Ovary (tissue), 3 donors: ENCODE measurements at regions not wholly inside any gene's neighbourhood (a gene's known extent, or its start where the extent isn't known, plus 50 kb on each side); places are given as distances from the start of the nearest gene placed in this dataset.

Experiments
- EP300 ChIP-seq: sonication (generic); formaldehyde crosslinking; IDR thresholded peaks from one replicate; pipeline ENCODE4 v1.6.1; 2017; ENCODE audit warnings: antibody characterized with exemption
- TF ChIP-seq, protein P1 (sequence below), 3 donors: fragments of 450-650 bp in 2 of 3; fragments of 200-600 bp in 1 of 3; IDR thresholded peaks; one replicate each; pipeline versions ENCODE4 v1.5.1 to v1.8.0; 2016 to 2022; ENCODE audit warnings: antibody characterized with exemption in 3 of 3, mild to moderate bottlenecking in 1 of 3
- donor health status: DM: no; HTN: no; CAD: no.

DNA sequence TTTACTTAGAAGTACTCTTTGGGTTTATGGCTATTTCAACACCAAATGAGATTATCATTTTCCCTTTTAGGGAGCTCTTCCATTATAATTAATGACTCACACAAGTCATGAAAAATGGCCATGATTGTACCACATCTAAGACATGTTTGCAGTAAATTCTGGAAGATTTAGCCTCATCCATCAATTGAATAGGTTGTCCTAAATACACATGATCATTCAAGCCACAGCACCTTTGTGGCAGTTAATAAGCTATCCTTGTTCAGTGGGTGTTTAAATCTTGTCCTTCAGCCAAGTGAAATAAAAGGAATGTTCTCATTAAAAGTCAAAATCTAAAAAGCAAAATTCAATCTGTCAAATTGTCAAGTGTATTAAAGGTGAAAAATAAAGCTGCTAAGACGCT, 237.5 kb downstream of the ZPLD1 start:
- TF ChIP-seq, protein P1, sequence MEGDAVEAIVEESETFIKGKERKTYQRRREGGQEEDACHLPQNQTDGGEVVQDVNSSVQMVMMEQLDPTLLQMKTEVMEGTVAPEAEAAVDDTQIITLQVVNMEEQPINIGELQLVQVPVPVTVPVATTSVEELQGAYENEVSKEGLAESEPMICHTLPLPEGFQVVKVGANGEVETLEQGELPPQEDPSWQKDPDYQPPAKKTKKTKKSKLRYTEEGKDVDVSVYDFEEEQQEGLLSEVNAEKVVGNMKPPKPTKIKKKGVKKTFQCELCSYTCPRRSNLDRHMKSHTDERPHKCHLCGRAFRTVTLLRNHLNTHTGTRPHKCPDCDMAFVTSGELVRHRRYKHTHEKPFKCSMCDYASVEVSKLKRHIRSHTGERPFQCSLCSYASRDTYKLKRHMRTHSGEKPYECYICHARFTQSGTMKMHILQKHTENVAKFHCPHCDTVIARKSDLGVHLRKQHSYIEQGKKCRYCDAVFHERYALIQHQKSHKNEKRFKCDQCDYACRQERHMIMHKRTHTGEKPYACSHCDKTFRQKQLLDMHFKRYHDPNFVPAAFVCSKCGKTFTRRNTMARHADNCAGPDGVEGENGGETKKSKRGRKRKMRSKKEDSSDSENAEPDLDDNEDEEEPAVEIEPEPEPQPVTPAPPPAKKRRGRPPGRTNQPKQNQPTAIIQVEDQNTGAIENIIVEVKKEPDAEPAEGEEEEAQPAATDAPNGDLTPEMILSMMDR (IDR thresholded peaks at IDR 0.05): no peak
- TF ChIP-seq EP300: no peak
